T-cell (primary cell): ENCODE measurements at regions not wholly inside any gene's neighbourhood (a gene's known extent, or its start where the extent isn't known, plus 50 kb on each side); places are given as distances from the start of the nearest gene placed in this dataset.

Source experiments
- ATAC-seq, 4 experiments: fragments of 200-7000 bp in 3 of 4; fragments of 150-1000 bp in 1 of 4; cut with Tn5 transposase; replicated peaks in 1 of 4; 1 replicate in 3 of 4; 2 replicates in 1 of 4; pipeline ENCODE4 v1.10.0; 2021; ENCODE audit warnings: moderate library complexity in 3 of 4, mild to moderate bottlenecking in 2 of 4, moderate number of reproducible peaks in 1 of 4
- CTCF ChIA-PET, 2 donors: fragments of 300-600 bp; sonication (Branson Sonifier 250); formaldehyde crosslinking; loops; one replicate each; lab custom pipeline; 2022; ENCODE audit warnings: antibody characterized with exemption in 2 of 2; lab: Charles Lee
- POLR2A ChIA-PET, 2 donors: fragments of 300-600 bp; sonication (Branson Sonifier 250); formaldehyde crosslinking; loops; one replicate each; lab custom pipeline; 2022; ENCODE audit warnings: antibody characterized with exemption in 2 of 2; lab: Charles Lee
- DNase-seq, 35 experiments: peaks; one replicate each; pipeline versions ENCODE4 v3.0.0 to v3.0.0-alpha.2; 2013 to 2023
- H3K27ac ChIP-seq: one replicate; pipeline ENCODE4 v1.5.1; 2013; ENCODE audit warnings: low read length
- H3K27me3 ChIP-seq, 2 experiments: replicated peaks in 1 of 2; 1 replicate in 1 of 2; 2 replicates in 1 of 2; pipeline versions ENCODE4 v1.6.1 to v1.7.0; 2013; ENCODE audit warnings: low read length in 1 of 2, mixed read lengths in 1 of 2; ENCODE audit not compliant: control insufficient read depth in 2 of 2, insufficient read depth in 2 of 2; ENCODE audit errors: extremely low read depth in 1 of 2
- H3K36me3 ChIP-seq, 2 donors: 1 replicate in 1 of 2; 2 replicates in 1 of 2; pipeline versions ENCODE4 v1.6.1 to v1.7.0; 2013; ENCODE audit warnings: low read length in 1 of 2; ENCODE audit not compliant: control insufficient read depth in 2 of 2, insufficient read depth in 1 of 2; ENCODE audit errors: extremely low read depth in 1 of 2
- H3K4me1 ChIP-seq, 2 experiments: 1 replicate in 1 of 2; 2 replicates in 1 of 2; pipeline versions ENCODE4 v1.6.1 to v1.7.0; 2013; ENCODE audit warnings: low read length in 2 of 2, mixed read lengths in 1 of 2; ENCODE audit not compliant: insufficient read depth in 2 of 2, control insufficient read depth in 1 of 2; ENCODE audit errors: extremely low read depth in 1 of 2
- H3K4me3 ChIP-seq, 2 donors: 1 replicate in 1 of 2; 2 replicates in 1 of 2; pipeline versions ENCODE4 v1.5.1 to v1.7.0; 2013; ENCODE audit warnings: mild to moderate bottlenecking in 2 of 2, low read length in 1 of 2, moderate library complexity in 1 of 2; ENCODE audit not compliant: control insufficient read depth in 1 of 2; ENCODE audit errors: extremely low read depth in 1 of 2
- H3K9me3 ChIP-seq: 2 replicates; pipeline ENCODE4 v1.7.0; 2013
- H3K27ac Mint-ChIP-seq, 2 donors: one replicate each; pipeline ENCODE4 v1.8.0; 2020 to 2021; ENCODE audit warnings: mild to moderate bottlenecking in 2 of 2, mixed read lengths in 2 of 2
- H3K27me3 Mint-ChIP-seq, 2 donors: one replicate each; pipeline ENCODE4 v1.8.0; 2021 to 2022; ENCODE audit warnings: mixed read lengths in 2 of 2
- H3K36me3 Mint-ChIP-seq: one replicate; pipeline ENCODE4 v1.8.0; 2021; ENCODE audit warnings: mixed read lengths
- H3K4me1 Mint-ChIP-seq, 3 donors: one replicate each; pipeline ENCODE4 v1.8.0; 2020 to 2022; ENCODE audit warnings: mixed read lengths in 3 of 3, mild to moderate bottlenecking in 1 of 3
- H3K4me3 Mint-ChIP-seq, 3 donors: one replicate each; pipeline ENCODE4 v1.8.0; 2020 to 2022; ENCODE audit warnings: mild to moderate bottlenecking in 3 of 3, mixed read lengths in 3 of 3, moderate library complexity in 3 of 3
- H3K9me3 Mint-ChIP-seq, 3 donors: one replicate each; pipeline ENCODE4 v1.8.0; 2020 to 2022; ENCODE audit warnings: mixed read lengths in 3 of 3
- WGBS: methylation state at CpG from one replicate; pipeline ENCODE4 v1.1.5; 2013; ENCODE audit warnings: missing lambda C conversion rate; ENCODE audit not compliant: insufficient coverage; 5-methylcytosine and 5-hydroxymethylcytosine counted together

- Histone ChIP-seq H3K4me3 (no peak overlapping the region), H3K36me3 (no peaks in the 10 kb centered on the region), H3K9me3 (no peaks in the 10 kb centered on the region), H3K27me3 (no peaks in the 10 kb centered on the region), H3K4me1 (no peaks in the 10 kb centered on the region), H3K27ac (no peak overlapping the region)
- no peaks in the 10 kb centered on the region for H3K27me3 Mint-ChIP-seq
- peaks cover 4 to 13% (median 10%) of the 10 kb centered on the region in 3 donors for H3K9me3 Mint-ChIP-seq
- WGBS = no CpG with 5 or more reads among the region's 4 CpGs
- ATAC-seq = no peak
- no peak overlapping the region for H3K4me3 Mint-ChIP-seq
- no peaks in the 10 kb centered on the region for H3K36me3 Mint-ChIP-seq
- H3K4me1 Mint-ChIP-seq = no peaks in the 10 kb centered on the region
- POLR2A ChIA-PET = no interaction called here
- CTCF ChIA-PET = no interaction called here
- H3K27ac Mint-ChIP-seq = no peak overlapping the region
- DNase-seq = no peak
These were observed 172.7 kb upstream of the ZP4 start for GRCh38 chr1:238063454-238063853.

GRCh38 chr1:238061967-238062613 lies 171.4 kb upstream of the ZP4 start:
- no peak for DNase-seq
- CTCF ChIA-PET = no interaction called here
- no peak overlapping the region for H3K27ac ChIP-seq

GRCh38 chr1:238060061-238060460 lies 169.3 kb upstream of the ZP4 start:
- ATAC-seq = no peak
- Histone ChIP-seq H3K4me3 (no peak overlapping the region), H3K36me3 (no peaks in the 10 kb centered on the region), H3K27me3 (no peaks in the 10 kb centered on the region), H3K27ac (no peak overlapping the region), H3K9me3 (no peaks in the 10 kb centered on the region), H3K4me1 (no peaks in the 10 kb centered on the region)
- ChIA-PET CTCF (no interaction called here), POLR2A (no interaction called here)
- no peak for DNase-seq
- Mint-ChIP-seq H3K9me3 (peaks cover 7 to 20% (median 18%) of the 10 kb centered on the region in 3 donors), H3K27me3 (no peaks in the 10 kb centered on the region), H3K4me3 (no peak overlapping the region), H3K36me3 (no peaks in the 10 kb centered on the region), H3K4me1 (no peaks in the 10 kb centered on the region), H3K27ac (no peak overlapping the region)
- WGBS = 20% methylated on average over 1 of the region's 2 CpGs

More at GRCh38 chr1:238061967-238062613, 171.4 kb upstream of the ZP4 start:
- H3K27ac Mint-ChIP-seq = no peak overlapping the region
- POLR2A ChIA-PET = no interaction called here
- H3K36me3 Mint-ChIP-seq = no peaks in the 10 kb centered on the region
- H3K27me3 ChIP-seq = no peaks in the 10 kb centered on the region
- H3K4me3 ChIP-seq = no peak overlapping the region
- peaks cover 11 to 18% (median 15%) of the 10 kb centered on the region in 3 donors for H3K9me3 Mint-ChIP-seq
- no peaks in the 10 kb centered on the region for H3K9me3 ChIP-seq
- WGBS = 80% methylated on average over 1 of the region's 3 CpGs
- no peaks in the 10 kb centered on the region for H3K36me3 ChIP-seq
- ATAC-seq = no peak
- no peaks in the 10 kb centered on the region for H3K4me1 Mint-ChIP-seq
- H3K4me3 Mint-ChIP-seq = no peak overlapping the region
- H3K27me3 Mint-ChIP-seq = no peaks in the 10 kb centered on the region
- H3K4me1 ChIP-seq = no peaks in the 10 kb centered on the region

GRCh38 chr1:238052496-238053266 lies 162.0 kb upstream of the ZP4 start:
- WGBS = 95% methylated on average over 3 of the region's 4 CpGs
- ATAC-seq (no peak), DNase-seq (no peak)
- no peak overlapping the region for H3K27ac Mint-ChIP-seq
- Histone ChIP-seq H3K4me3 (no peak overlapping the region), H3K27ac (no peak overlapping the region), H3K36me3 (no peaks in the 10 kb centered on the region), H3K9me3 (no peaks in the 10 kb centered on the region), H3K4me1 (no peaks in the 10 kb centered on the region), H3K27me3 (no peaks in the 10 kb centered on the region)
- H3K4me1 Mint-ChIP-seq = no peaks in the 10 kb centered on the region
- no peaks in the 10 kb centered on the region for H3K36me3 Mint-ChIP-seq
- H3K27me3 Mint-ChIP-seq = no peaks in the 10 kb centered on the region
- peaks cover 3 to 12% (median 4%) of the 10 kb centered on the region in 3 donors for H3K9me3 Mint-ChIP-seq
- ChIA-PET CTCF (no interaction called here), POLR2A (no interaction called here)
- H3K4me3 Mint-ChIP-seq = no peak overlapping the region

- H3K36me3 Mint-ChIP-seq = no peaks in the 10 kb centered on the region
- ChIA-PET POLR2A (no interaction called here), CTCF (no interaction called here)
- DNase-seq (no peak), ATAC-seq (no peak)
- H3K27me3 Mint-ChIP-seq = no peaks in the 10 kb centered on the region
- H3K9me3 Mint-ChIP-seq = peaks cover 10 to 36% (median 15%) of the 10 kb centered on the region in 3 donors
- H3K27ac ChIP-seq = no peak overlapping the region
- H3K4me3 Mint-ChIP-seq = no peak overlapping the region
- H3K27ac Mint-ChIP-seq = no peak overlapping the region
- no peaks in the 10 kb centered on the region for H3K27me3 ChIP-seq
- no peak overlapping the region for H3K4me3 ChIP-seq
- H3K4me1 ChIP-seq = no peaks in the 10 kb centered on the region
- no peaks in the 10 kb centered on the region for H3K9me3 ChIP-seq
- no peaks in the 10 kb centered on the region for H3K36me3 ChIP-seq
- no peaks in the 10 kb centered on the region for H3K4me1 Mint-ChIP-seq
- WGBS = 100% methylated on average over 1 of the region's 1 CpG
These were observed 138.4 kb upstream of the ZP4 start for GRCh38 chr1:238029126-238029525.

GRCh38 chr1:238027366-238027765 lies 136.6 kb upstream of the ZP4 start:
- no peaks in the 10 kb centered on the region for H3K27me3 Mint-ChIP-seq
- no peak for ATAC-seq
- no peaks in the 10 kb centered on the region for H3K36me3 ChIP-seq
- no peaks in the 10 kb centered on the region for H3K36me3 Mint-ChIP-seq
- ChIA-PET CTCF (no interaction called here), POLR2A (no interaction called here)
- no peaks in the 10 kb centered on the region for H3K27me3 ChIP-seq
- H3K4me3 ChIP-seq = no peak overlapping the region
- no peak overlapping the region for H3K27ac ChIP-seq
- no peaks in the 10 kb centered on the region for H3K9me3 ChIP-seq
- no peak for DNase-seq
- peaks cover 15 to 31% (median 16%) of the 10 kb centered on the region in 3 donors for H3K9me3 Mint-ChIP-seq
- H3K4me1 Mint-ChIP-seq = no peaks in the 10 kb centered on the region
- H3K27ac Mint-ChIP-seq = no peak overlapping the region
- no CpG with 5 or more reads among the region's 2 CpGs for WGBS
- H3K4me3 Mint-ChIP-seq = no peak overlapping the region
- H3K4me1 ChIP-seq = no peaks in the 10 kb centered on the region
